Mesothelial cell of epicardium (in vitro differentiated cells): ENCODE measurements at regions not wholly inside any gene's neighbourhood (a gene's known extent, or its start where the extent isn't known, plus 50 kb on each side); places are given as distances from the start of the nearest gene placed in this dataset.
"Not testable (repeated sequence)": the region's sequence is repeated elsewhere in the genome, so short reads cannot be mapped to it uniquely, and the experiment has no call there.

Experiments used
- DNase-seq, 2 experiments: peaks; one replicate each; pipeline ENCODE4 v3.0.0; 2021; ENCODE audit warnings: low spot score in 2 of 2; ENCODE audit not compliant: unreplicated experiment in 2 of 2
- H3K27ac Mint-ChIP-seq: 2 replicates; pipeline ENCODE4 v1.8.0; 2021; ENCODE audit warnings: mixed read lengths
- H3K27me3 Mint-ChIP-seq: 2 replicates; pipeline ENCODE4 v1.8.0; 2021; ENCODE audit warnings: low read depth, mixed read lengths
- H3K36me3 Mint-ChIP-seq: 2 replicates; pipeline ENCODE4 v1.8.0; 2021; ENCODE audit warnings: mixed read lengths
- H3K4me1 Mint-ChIP-seq: 2 replicates; pipeline ENCODE4 v1.8.0; 2021; ENCODE audit warnings: mixed read lengths
- H3K4me3 Mint-ChIP-seq: 2 replicates; pipeline ENCODE4 v1.8.0; 2021; ENCODE audit warnings: mild to moderate bottlenecking, moderate library complexity, mixed read lengths
- H3K9me3 Mint-ChIP-seq: 2 replicates; pipeline ENCODE4 v1.8.0; 2021; ENCODE audit warnings: mixed read lengths
- TF ChIP-seq, protein P1 (sequence below): fragments of 200-600 bp; sonication (generic); IDR thresholded peaks from one replicate; pipeline ENCODE4 v1.5.0; 2021; ENCODE audit warnings: antibody characterized with exemption; ENCODE audit not compliant: unreplicated experiment

DNA sequence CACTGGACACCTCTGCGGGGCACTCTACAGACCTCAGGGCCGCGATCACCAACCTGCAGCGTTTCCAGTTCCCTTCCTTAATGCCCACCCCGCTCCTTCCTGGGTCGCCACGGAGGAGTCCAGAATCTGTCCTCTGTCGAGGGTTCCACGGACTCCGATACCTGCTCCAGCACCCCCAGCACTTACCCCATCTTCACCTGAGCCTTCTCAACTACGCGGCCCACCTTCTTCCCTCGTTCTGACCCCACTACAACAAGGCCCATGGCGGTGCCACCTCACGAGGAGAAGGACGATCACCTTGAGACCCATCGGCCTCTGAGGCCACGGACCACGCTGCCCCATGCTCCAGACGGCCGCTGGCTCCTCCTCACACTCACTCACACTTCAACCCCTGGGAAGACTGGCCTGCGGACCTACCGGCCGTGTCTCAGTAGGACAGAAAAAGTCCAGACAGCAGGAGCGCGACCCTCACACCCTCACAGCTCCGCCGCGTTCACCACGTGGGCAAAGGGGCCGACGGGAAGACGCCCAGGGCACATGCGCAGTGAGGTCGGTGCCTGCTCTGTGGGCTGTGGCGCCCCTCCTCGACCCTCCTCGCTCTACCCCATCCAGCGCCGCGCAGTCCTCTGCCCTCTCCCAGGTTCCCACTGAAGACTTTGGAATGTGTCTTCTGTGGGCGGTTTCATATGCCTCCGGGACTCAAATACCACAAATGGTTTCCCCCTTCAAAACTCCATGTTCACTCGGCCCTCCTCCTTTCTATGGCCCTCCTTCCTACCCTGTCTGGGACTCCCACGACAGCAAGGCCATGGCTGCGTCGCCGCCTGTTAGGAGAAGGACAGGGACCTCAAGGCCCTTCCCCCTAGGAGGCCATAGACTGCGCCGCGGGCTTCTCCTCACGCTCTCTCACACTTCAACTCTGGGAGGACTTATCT lies 193.9 kb upstream of the PHF14 start:
- Mint-ChIP-seq H3K4me3 (no peak overlapping the region), H3K27ac (no peak overlapping the region)
- no peak for DNase-seq

DNA sequence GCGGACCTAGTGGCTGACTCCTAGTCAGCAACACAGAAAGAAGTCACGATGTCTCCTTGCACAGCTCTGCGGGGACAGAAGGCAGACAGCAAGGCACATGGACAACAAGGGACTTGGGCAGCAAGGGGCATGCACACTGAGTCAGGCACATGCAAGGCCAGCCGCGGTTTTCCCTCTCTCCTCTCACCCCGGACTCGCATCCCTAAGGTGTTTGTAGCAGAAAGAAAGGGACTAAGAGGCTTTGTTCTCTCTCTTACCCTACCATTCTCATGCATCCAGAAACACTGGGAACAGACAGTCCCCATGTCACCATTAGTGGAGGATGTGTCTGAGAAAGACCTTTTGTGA lies 193.3 kb upstream of the PHF14 start:
- TF ChIP-seq, protein P1, sequence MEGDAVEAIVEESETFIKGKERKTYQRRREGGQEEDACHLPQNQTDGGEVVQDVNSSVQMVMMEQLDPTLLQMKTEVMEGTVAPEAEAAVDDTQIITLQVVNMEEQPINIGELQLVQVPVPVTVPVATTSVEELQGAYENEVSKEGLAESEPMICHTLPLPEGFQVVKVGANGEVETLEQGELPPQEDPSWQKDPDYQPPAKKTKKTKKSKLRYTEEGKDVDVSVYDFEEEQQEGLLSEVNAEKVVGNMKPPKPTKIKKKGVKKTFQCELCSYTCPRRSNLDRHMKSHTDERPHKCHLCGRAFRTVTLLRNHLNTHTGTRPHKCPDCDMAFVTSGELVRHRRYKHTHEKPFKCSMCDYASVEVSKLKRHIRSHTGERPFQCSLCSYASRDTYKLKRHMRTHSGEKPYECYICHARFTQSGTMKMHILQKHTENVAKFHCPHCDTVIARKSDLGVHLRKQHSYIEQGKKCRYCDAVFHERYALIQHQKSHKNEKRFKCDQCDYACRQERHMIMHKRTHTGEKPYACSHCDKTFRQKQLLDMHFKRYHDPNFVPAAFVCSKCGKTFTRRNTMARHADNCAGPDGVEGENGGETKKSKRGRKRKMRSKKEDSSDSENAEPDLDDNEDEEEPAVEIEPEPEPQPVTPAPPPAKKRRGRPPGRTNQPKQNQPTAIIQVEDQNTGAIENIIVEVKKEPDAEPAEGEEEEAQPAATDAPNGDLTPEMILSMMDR: no peak

More for the DNA sequence above, 193.9 kb upstream of the PHF14 start:
- Mint-ChIP-seq H3K27me3 (no peaks in the 10 kb centered on the region), H3K36me3 (no peaks in the 10 kb centered on the region), H3K9me3 (peaks cover 6% of the 10 kb centered on the region), H3K4me1 (no peaks in the 10 kb centered on the region)
- TF ChIP-seq, protein P1: no peak

GRCh38 chr7:10786976-10787375 lies 186.7 kb upstream of the PHF14 start:
- H3K27me3 Mint-ChIP-seq, H3K9me3 Mint-ChIP-seq, H3K4me1 Mint-ChIP-seq, H3K4me3 Mint-ChIP-seq, H3K27ac Mint-ChIP-seq, DNase-seq, H3K36me3 Mint-ChIP-seq: not testable (repeated sequence)

More for the DNA sequence above, 193.3 kb upstream of the PHF14 start:
- Mint-ChIP-seq H3K27ac (no peak overlapping the region), H3K36me3 (no peaks in the 10 kb centered on the region), H3K27me3 (no peaks in the 10 kb centered on the region), H3K9me3 (peaks cover 6% of the 10 kb centered on the region), H3K4me3 (no peak overlapping the region), H3K4me1 (no peaks in the 10 kb centered on the region)
- DNase-seq: no peak

GRCh38 chr7:10789170-10789569 lies 184.5 kb upstream of the PHF14 start:
- TF ChIP-seq, protein P1: no peak
- no peak overlapping the region for H3K27ac Mint-ChIP-seq
- no peak for DNase-seq

DNA sequence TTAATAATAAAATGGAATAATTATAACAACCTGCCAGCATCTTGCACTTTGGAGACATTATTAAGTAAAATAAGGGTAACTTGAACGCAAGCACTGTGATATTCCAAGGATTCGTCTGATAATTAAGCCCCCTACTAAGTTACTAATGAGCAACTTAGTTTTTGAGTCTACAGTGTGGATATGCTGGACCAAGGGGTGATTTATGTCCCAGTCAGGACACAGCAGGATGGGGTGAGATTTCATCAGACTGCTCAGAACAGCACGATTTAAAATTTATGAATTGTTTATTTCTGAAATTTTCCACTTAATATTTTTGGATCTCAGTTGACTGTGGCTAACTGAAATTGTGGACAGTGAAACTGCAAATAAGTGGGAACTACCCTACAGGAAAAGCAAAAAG lies 182.8 kb upstream of the PHF14 start:
- DNase-seq: no peak
- Mint-ChIP-seq H3K27me3 (no peaks in the 10 kb centered on the region), H3K36me3 (no peaks in the 10 kb centered on the region), H3K27ac (no peak overlapping the region), H3K9me3 (peaks cover 2% of the 10 kb centered on the region), H3K4me3 (no peak overlapping the region), H3K4me1 (no peaks in the 10 kb centered on the region)
- TF ChIP-seq, protein P1: no peak

More at GRCh38 chr7:10789170-10789569, 184.5 kb upstream of the PHF14 start:
- no peak overlapping the region for H3K4me3 Mint-ChIP-seq
- H3K4me1 Mint-ChIP-seq: no peaks in the 10 kb centered on the region
- no peaks in the 10 kb centered on the region for H3K27me3 Mint-ChIP-seq
- no peaks in the 10 kb centered on the region for H3K9me3 Mint-ChIP-seq
- no peaks in the 10 kb centered on the region for H3K36me3 Mint-ChIP-seq

GRCh38 chr7:10793995-10794775 lies 179.5 kb upstream of the PHF14 start:
- Mint-ChIP-seq H3K4me1 (no peaks in the 10 kb centered on the region), H3K9me3 (peaks cover 4% of the 10 kb centered on the region), H3K4me3 (no peak overlapping the region), H3K36me3 (no peaks in the 10 kb centered on the region), H3K27ac (no peak overlapping the region), H3K27me3 (no peaks in the 10 kb centered on the region)
- no peak for DNase-seq
- TF ChIP-seq, protein P1: no peak
